RPMI7951 (cell line): ENCODE measurements at regions not wholly inside any gene's neighbourhood (a gene's known extent, or its start where the extent isn't known, plus 50 kb on each side); places are given as distances from the start of the nearest gene placed in this dataset.
"Not testable (repeated sequence)": the region's sequence is repeated elsewhere in the genome, so short reads cannot be mapped to it uniquely, and the experiment has no call there.

Source experiments
- DNase-seq: peaks from one replicate; pipeline ENCODE4 v3.0.0-alpha.2; 2012; ENCODE audit warnings: low read depth

GRCh38 chr9:90058182-90058763, 453.5 kb downstream of the GADD45G start:
- DNase-seq = no peak

- no peak for DNase-seq
These were observed 454.6 kb downstream of the GADD45G start for GRCh38 chr9:90059436-90059835.

DNA sequence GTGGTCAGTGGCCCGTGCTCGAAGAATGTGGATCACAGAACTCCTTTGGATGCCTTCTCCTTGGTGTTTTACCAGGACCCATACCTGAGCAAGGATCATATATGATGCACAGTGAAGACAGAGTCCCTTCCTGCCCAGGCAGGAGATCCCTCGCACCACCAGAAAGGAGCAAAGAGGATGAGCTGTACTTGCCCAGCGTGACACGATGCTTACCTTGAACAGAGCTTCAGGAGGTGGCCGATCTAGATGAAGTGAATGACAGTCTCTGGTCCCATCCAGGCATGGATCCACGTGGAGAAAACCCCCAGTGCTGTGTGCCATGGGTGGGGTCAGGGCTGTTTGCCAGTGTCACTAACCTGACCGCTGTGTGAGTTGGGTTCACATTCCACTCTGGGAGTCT, 455.4 kb downstream of the GADD45G start:
- DNase-seq = no peak

DNA sequence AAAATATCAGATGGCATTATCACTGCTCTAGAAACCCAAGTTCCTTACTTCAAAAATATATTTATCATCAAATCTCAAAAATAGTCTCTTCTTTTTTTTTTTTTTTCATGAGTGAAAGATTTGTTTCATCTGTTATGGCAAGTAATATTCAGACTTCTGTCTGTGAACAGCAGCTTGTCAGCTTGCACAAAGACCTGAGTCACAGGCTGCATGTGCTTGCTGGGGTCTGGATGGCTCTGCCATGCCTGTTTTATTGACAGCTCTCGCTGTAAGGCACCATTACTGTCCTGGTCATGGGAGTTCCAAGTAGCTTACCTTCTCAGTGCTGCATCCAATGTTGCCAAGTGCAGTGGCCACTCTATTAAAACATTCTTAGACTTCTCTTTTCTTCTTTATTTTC, 456.4 kb downstream of the GADD45G start:
- DNase-seq = no peak

DNA sequence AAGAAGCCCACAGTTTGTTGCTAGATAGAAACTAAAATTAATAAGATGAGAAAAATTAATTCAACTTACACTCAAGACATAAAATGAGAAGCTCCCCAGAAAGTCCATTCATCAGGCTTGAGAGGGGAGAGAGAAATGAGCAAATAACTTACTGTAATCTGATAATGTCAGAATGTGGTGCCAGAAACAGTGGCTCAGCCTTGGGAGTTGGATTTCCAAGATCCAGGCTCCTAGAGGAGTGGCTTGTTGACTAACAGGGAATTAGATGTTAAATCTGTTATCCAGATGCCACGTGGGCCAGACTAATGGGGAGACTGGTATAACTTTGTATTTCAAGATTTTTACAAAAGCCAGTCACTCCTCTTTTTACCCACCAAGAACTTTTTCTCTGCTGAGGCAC, 458.2 kb downstream of the GADD45G start:
- DNase-seq = no peak

- no peak for DNase-seq
These were observed 459.4 kb downstream of the GADD45G start for GRCh38 chr9:90064248-90064647.

- no peak for DNase-seq
These were observed 460.2 kb downstream of the GADD45G start for GRCh38 chr9:90064971-90065370.

- no peak for DNase-seq
These were observed 461.0 kb downstream of the GADD45G start for GRCh38 chr9:90065851-90066250.

GRCh38 chr9:90069085-90069484, 464.3 kb downstream of the GADD45G start:
- no peak for DNase-seq

GRCh38 chr9:90070056-90070455, 465.2 kb downstream of the GADD45G start:
- no peak for DNase-seq

- DNase-seq = no peak
These were observed 465.7 kb downstream of the GADD45G start for GRCh38 chr9:90070469-90070868.

GRCh38 chr9:90070931-90071660, 466.3 kb downstream of the GADD45G start:
- DNase-seq = no peak

- no peak for DNase-seq
These were observed 468.6 kb downstream of the GADD45G start for GRCh38 chr9:90073186-90073945.

GRCh38 chr9:90074316-90074962, 469.6 kb downstream of the GADD45G start:
- no peak for DNase-seq

DNA sequence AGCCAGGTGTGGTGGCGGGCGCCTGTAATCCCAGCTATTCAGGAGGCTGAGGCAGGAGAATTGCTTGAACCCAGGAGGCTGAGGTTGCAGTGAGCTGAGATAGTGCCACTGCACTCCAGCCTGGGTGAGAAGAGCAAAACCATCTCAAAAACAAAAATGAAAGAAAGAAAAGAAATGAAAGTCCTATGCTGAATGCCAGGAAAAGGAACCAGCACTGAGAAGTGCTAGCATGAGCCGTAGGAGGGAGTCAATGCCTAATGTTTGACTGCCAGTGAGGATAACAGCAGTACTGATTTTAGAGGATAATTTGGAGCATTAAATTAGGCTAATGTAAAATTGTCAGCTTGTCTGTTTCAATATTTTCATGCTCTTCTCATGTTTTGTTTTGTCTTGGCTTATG, 472.8 kb downstream of the GADD45G start:
- not testable (repeated sequence) for DNase-seq

DNA sequence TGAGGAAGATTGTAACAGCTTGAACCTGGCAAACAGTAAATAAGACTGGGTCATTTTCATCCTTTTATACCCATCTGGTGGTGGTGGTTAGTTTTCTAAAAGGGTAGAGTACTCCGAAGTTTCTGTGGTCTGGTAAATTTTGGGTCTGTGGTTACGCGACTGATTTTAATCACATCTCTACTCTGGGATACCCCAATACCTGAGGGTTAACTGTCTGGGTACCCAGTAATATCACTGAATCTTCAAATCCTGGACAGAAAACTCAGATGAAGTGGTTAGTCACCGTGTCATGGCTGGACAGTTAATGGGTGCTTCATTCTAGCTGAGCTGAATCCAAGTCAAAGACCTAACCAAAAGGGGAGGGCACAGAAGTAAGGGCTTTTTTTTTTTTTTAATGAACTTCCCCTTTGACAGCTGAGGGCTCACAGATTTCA, 474.2 kb downstream of the GADD45G start:
- DNase-seq = no peak

- no peak for DNase-seq
These were observed 480.8 kb downstream of the GADD45G start for GRCh38 chr9:90085633-90086032.

GRCh38 chr9:90086101-90086511, 481.3 kb downstream of the GADD45G start:
- DNase-seq = no peak

DNA sequence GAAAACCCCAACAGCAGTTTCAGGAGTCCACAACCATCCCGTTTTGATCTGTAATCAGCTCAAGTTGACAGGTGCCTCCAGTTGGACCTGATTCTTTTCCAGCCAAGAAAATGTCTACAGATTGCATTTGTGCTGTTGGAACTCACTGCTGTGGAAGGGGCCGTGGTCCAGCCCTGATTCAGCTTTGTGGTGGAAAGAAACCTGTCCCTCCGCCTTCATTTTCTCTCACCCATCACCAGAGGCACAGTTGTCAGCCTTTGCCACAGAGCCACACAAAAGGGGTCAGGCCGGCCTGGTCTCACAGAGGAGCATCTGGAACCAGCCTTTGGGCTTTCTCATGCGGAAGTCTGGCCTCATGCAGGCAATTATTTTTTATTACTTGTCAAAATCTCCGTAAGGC, 483.6 kb downstream of the GADD45G start:
- DNase-seq = no peak

DNA sequence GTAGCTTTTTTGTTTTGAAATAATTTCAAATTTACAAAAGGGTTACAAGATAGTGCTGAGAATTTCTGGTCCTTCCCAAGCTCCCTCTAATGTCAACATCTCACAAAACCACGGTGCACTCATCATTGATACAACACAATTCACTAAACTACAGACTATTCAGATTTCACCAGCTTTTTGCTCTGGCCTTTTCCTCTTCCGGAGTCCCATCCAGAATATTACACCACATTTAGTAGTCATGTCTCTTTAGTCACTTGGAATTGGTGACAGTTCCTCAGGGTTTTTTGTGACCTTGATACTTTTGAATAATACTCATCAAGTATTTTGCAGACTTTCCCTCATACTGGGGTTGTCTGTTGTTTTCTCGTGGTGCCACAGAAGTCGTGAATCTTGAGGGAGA, 484.0 kb downstream of the GADD45G start:
- no peak for DNase-seq

DNA sequence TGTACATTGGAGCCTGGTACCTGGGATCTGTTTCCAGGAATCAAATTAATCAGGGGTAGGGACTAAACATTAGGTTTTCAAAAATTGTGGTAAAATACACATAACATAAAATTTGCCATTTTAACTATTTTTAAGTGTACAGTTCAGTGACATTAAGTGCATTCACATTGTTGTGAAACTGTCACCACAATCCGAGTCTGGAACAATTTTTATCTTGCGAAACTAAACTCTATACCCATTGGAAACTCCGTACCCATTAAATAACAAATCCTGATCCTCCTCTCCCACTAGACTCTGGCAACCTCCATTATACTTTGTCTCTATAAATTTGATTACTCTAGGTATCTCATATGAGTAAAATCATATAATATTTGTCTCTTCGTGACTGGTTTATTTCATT, 486.2 kb downstream of the GADD45G start:
- DNase-seq = no peak

DNA sequence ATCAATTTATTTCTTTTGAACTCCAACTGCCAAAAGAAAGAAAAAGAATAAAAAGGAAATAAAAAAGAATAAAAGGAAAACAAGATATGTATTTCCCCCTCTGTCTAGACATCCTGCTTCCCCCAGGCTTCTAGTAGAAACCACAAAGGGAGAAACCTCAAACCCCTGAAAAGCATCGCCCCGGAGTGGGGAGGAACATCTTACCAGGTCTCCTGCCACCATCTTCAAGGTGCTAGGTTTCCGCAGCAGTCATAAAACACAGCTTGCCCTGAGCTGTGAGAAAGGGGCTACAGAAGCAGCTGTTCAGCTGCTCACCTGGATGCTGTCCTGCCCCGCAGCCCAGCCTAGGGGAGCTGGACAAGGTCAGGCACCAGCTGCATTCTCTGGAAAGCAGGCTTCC, 487.7 kb downstream of the GADD45G start:
- DNase-seq = no peak
